EH (cell line): ENCODE measurements at regions not wholly inside any gene's neighbourhood (a gene's known extent, or its start where the extent isn't known, plus 50 kb on each side); places are given as distances from the start of the nearest gene placed in this dataset.
"Not testable (repeated sequence)": the region's sequence is repeated elsewhere in the genome, so short reads cannot be mapped to it uniquely, and the experiment has no call there.

Source experiments
- DNase-seq: peaks from one replicate; pipeline ENCODE4 v3.0.0-alpha.2; 2015; ENCODE audit warnings: low read depth

DNA sequence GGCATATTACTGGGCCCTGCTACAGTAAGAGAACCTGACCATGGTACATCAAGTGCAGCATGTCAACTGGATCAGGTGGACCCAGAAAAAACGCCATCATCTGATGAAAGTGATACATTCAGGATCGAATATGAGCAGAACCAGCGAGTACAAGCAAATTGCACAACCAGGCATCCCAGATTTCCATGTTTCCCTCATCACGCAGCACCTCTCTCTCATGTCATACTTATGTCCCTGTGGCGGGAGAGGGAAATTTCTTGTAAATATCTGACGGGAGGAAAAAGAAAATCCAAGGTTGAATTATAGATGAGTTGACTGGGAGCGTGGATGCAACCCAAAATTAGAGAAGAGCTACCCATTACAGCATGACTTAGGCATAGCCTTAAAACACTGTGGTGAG is 608.5 kb upstream of the FAT1 start:
- no peak for DNase-seq

GRCh38 chr4:187333151-187333550 is 609.5 kb upstream of the FAT1 start:
- DNase-seq: peak; percentile 62

GRCh38 chr4:187335339-187335738 is 611.7 kb upstream of the FAT1 start:
- DNase-seq: no peak

GRCh38 chr4:187354740-187355139 is 631.1 kb upstream of the FAT1 start:
- DNase-seq: no peak

GRCh38 chr4:187357045-187357643 is 633.5 kb upstream of the FAT1 start:
- DNase-seq: no peak

DNA sequence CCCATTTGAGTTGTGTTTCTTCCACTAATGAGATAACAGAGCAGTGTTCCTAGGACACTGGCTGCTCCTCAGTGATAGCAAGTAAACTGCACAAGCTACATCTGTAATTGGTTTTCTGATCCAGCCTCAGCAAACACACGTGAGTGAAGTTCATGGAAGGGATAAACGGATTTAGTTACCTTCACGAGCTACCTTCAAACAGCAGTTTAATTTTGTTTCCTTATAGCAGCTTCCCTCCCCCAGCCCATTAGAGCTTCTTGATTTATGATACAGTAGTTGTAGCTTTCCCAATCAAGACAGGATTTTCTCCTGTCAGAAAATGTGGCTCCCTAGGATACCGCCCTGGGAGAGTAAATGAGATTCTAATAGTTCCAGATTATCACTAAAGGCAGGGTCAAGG is 634.2 kb upstream of the FAT1 start:
- no peak for DNase-seq

DNA sequence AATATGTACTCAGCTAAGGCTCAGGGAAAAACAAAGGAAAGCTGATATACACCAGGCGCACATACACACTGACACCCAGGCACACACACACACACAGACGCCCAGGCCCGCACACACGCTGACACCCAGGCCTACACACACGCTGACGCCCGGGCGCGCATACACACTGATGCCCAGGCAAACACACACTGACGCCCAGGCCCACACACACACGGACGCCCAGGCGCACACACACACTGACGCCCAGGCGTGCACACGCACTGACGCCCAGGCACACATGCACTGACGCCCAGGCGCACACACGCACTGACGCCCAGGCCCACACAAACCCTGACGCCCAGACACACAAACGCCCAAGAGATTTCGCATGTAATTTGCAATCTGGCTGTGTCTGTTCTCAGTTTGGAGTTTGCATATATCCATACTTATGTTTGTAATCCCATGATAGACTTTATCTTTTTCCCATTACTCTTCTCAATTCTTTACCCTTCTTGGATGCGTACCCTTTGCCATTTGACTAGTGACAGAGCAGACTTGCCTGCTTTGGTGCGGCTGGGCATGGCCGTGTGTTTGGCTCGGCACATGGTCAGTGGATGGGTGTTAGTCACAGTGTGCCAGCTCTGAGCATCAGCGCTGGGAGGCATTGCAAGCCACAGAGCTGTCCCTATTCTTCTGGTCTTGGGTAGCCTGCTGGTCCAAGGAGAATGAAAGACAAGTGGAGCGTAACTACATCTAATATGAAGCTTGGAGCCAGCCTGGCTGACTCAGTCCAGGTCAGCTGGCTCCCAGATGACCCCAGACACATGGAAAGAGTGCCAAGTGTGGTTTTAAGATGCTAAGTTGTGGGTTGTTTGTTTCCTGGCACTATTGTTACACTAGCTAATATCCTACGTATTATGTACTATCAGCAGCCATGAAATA is 632.4 kb upstream of the ZFP42 start:
- DNase-seq: no peak

DNA sequence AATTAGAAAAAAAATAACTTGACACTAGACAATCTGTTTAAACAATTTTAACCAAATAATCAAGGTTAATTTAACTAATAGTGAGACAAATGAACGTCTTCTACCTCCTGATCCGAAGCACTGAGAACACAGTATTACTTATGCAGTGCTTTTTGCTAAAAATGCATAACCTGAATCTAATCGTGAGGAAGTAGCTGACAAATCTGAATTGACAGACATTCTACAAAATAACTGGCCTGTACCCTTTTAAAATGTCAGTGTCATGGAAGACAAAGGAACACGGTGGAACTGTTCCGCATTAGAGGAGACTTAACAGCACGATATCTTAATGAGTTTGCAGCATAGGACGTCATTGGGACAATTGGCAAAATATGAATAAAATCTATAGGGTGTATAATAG is 631.2 kb upstream of the ZFP42 start:
- no peak for DNase-seq

- no peak for DNase-seq
Measured at GRCh38 chr4:187364851-187365250, 630.7 kb upstream of the ZFP42 start.

- no peak for DNase-seq
Measured at GRCh38 chr4:187366530-187366929, 629.0 kb upstream of the ZFP42 start.

DNA sequence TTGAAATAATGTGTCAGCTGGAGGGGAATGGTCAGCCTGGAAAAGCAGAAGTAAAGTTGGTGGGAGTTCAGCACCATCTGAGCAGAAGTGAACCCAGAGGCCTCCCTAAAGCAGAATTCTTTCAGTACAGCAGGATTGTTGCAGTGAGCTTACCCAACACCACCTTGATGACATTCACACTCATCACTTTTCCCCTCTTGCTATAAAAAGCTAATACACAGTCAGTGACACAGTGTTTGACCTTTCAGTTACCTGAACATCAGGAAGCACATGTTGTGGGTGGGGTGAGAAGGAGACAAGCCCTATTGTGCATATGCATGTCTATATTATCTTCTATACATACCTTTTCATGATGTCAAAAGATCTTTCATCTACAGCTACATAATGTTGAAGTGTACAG is 624.7 kb upstream of the ZFP42 start:
- DNase-seq: no peak

DNA sequence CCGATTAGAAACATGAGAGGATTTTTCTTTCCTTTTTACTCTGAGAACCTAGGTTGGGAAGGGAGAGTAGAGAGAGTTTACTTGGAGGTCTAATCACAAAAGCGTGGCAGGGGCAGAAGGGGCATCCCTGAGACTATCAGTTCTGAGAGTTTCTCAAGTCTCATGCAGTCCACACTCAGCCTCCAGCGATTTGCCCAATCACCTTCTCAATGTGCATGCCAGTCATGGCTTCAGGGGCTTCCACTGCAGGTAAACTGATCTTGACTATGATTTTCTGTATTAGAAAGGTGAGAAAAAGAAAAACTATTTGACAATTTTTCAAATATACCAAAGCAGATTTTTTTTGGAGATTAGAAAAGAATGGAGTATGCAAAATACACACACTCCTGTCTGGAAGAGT is 617.1 kb upstream of the ZFP42 start:
- no peak for DNase-seq

DNA sequence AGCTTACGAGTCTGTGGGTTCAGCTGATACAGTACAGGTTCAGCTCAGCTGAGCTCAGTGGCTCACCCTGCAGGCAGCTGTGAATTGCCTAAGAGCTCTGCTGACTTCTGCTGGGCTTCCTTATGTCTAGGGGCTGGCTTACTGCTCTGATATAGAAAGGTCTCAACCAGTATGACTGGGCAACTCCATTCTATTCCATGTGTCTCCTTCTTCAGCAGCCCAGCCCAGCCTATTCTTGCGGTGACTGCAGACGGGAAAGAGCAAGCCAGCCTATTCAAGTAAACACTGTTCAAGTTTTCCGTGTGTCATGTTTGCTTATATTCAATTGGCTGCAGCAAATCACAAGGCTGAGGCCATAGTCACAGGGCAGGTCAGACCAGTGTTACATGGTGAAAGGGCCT is 615.4 kb upstream of the ZFP42 start:
- peak; percentile 21 for DNase-seq

- no peak for DNase-seq
Measured at GRCh38 chr4:187383181-187383580, 612.4 kb upstream of the ZFP42 start.

GRCh38 chr4:187387739-187388138 is 607.8 kb upstream of the ZFP42 start:
- DNase-seq: peak; percentile 55

- DNase-seq: no peak
Measured at GRCh38 chr4:187389420-187389819, 606.2 kb upstream of the ZFP42 start.

DNA sequence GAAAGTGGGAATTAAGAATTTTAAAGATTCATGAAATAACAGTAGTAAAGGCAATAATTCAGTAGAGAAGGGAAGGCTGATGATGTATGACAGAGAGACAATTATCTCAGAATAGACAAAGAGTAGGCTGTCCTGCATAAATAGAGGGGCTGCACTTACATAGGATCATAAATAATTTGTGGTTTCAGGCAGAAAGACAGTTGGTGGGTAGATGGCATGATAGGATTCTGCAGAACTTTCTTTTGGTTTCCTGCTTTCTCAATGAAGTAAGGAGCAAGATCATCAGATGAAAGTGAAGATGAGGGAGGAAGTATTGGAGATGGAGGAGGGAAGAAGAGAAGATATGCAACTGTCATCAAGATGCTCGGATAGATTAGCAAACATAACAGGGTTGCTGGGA is 604.9 kb upstream of the ZFP42 start:
- DNase-seq: peak; percentile 73

GRCh38 chr4:187393531-187394344 is 601.8 kb upstream of the ZFP42 start:
- peak; percentile 73 for DNase-seq

DNA sequence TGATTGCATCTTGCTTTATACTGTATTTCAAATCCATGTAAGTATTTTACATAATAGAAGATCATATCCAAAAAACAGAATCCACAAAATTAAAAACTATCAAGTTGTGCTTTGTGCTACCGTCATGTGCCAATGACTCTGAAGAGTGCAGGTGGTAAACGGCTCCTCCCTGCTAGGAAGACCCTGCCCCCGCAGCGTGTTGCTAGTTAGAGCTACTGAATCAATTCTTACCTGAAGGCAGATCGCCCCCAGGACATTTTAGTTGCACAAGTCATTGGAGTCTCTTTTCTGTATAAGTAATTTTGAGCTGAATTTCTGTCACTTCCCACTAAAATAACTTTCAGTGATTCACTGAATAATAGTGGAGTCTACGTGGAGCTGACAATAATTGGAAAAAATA is 599.5 kb upstream of the ZFP42 start:
- no peak for DNase-seq

GRCh38 chr4:187408447-187408846 is 587.1 kb upstream of the ZFP42 start:
- DNase-seq: not testable (repeated sequence)

DNA sequence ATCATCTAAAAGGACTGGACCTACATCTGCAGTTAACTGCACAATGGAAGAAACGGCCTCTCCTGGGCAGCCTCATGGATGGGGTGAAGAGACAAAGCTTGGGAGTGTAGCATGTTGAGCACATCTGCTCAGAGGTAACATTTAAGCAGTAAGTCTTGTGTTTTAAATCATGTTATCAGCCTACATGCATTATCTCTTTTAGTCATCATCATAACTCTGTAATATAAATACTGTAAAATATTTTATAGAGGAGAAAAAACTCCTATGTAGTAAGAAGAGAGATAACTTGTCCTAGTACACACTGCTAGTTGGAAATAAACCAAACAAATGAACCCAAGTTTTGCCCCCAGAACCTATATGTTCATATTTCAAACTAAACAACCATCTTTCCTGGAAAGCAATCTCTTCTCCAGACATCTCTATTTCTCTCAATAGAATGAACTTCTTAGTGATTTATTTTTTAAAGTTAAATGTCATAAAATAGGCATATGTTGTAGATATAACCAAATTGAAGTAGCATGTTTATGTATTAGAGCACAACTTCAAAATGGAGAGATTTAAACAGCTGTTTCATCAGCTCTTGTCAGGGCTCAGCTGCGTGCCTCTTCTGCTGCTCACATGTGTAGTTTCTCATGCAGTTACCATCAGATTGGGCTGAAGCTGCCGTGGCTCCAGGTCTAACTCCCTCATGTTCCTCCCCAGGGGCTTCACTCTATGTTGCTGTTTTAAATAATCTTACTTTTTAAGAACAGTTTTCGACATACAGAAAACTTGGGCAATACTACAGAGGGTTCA is 581.8 kb upstream of the ZFP42 start:
- DNase-seq: no peak

GRCh38 chr4:187414716-187415115 is 580.9 kb upstream of the ZFP42 start:
- DNase-seq: no peak
